GM18858 (cell line): ENCODE measurements at regions not wholly inside any gene's neighbourhood (a gene's known extent, or its start where the extent isn't known, plus 50 kb on each side); places are given as distances from the start of the nearest gene placed in this dataset.
"Not testable (repeated sequence)": the region's sequence is repeated elsewhere in the genome, so short reads cannot be mapped to it uniquely, and the experiment has no call there.

ENCODE experiments used
- ATAC-seq: cut with Tn5 transposase; IDR thresholded peaks from one replicate; pipeline ENCODE4 v1.9.1; 2021; ENCODE audit not compliant: unreplicated experiment

- ATAC-seq: no peak
These were observed 146.1 kb upstream of the POGK start for GRCh38 chr1:166693158-166693557.

DNA sequence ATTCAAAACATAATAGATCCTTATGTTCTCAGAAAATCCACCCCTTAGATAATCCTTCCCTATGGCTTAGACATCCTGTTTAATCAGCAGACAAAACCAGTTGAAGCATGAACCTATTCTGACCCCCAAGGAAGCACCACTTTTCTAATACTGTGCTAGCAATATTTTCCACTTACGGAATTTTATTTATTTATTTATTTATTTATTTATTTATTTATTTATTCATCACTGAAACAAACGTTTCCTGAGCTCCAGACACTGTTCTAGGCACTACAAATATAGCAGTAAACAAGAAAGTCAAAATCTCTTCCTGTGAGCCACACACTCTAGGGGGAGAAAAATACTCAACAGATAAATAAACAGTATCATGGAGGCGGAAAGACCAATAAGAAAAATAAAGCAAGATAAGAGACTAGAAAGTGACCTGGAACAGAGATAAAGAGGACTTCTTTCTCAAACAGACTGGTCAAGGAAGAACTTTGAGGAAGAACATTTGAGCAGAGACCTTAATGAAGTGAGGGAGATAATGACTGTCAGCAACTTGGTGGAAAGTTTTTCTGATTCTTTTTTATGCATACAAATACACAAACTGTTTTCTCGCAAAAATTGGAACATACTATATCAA lies 145.5 kb upstream of the POGK start:
- no peak for ATAC-seq

DNA sequence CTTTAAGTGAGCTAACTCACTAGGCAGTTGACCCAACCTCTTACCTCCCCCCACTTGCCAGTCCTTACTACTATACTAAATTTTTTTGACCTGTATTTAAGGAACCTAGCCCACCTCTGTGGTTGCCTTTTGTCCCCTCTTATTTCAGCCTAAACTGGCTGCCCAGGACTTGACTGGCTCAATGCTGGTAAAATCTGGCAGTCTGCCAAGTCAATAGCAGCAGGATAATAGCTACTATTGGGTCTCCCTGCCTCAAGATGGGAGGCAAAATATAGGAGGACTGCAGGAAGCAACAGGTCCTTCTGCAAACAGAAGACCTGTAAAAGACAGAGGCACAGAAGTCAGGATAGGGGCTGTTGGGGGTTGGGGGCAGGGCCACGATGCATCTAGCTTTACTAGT lies 144.2 kb upstream of the POGK start:
- no peak for ATAC-seq

DNA sequence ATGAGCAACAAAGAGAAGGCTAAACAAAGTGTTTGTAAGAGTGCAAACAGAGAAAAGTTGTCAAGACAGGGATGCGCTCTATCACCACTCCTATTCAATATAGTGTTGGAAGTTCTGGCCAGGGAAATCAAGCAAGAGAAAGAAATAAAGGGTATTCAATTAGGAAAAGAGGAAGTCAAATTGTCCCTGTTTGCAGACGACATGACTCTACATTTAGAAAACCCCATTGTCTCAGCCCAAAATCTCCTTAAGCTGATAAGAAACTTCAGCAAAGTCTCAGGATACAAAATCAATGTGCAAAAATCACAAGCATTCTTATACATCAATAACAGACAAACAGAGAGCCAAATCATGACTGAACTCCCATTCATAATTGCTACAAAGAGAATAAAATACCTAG lies 143.4 kb upstream of the POGK start:
- ATAC-seq: not testable (repeated sequence)

- no peak for ATAC-seq
These were observed 140.5 kb upstream of the POGK start for GRCh38 chr1:166698771-166699170.

DNA sequence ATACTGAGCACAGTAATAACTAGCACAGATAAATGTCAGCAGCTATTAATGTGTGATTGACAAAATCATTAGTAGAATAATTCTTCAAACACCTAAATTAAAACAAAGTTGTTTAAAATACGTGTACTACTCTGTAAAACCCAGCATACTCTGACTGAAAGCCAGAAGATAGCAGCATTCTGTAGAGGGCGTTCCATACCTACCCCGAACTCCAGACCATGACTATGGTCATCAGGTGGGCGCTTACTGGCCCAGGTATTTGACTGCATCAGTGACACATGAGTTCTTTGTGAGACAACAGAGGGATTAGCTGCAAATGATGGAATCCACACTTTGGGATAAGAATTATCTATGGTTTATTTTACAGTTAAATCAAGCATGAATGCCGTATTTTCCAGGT lies 139.7 kb upstream of the POGK start:
- ATAC-seq: no peak

DNA sequence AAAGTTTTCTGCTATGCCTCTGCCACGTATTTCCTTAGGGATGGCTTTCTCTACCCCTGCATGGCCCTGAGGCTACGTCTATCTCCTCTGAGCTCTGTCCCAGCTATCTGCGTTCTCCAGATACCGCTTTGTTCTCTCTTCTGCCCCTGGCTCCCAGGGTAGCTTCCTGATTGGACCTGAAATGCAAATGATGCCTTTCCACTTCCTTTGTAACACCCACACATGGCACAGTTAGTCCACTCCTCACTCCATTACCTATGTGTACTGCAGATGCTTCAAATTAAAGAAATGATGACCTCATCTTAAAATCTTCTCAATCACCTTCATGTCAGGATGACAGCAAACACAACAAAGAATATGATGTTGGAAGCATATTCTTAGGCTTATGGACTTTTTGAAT lies 138.6 kb upstream of the POGK start:
- ATAC-seq: no peak

DNA sequence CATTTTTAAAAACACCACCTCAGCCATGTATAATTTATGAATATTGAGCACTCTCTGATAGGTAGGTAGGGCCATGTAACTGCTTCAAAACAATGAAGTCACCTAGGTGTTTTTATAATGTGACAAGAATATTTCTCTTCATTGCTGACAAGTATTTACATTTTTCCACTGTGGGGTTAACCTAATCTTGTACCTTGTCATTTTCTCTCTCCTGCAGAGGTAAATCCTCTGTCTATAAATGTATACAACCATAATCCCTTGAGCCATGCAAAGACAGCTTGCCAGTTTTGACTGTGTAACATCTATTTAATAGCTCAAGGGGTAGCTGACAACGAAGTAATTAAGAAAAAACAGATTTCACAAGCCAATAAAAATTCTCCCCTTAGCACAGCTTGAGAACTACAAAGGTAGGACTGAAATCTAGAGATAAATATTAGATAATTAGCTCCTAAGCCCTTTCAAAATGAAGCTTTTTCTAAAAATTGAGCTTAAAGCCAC lies 137.6 kb upstream of the POGK start:
- no peak for ATAC-seq

DNA sequence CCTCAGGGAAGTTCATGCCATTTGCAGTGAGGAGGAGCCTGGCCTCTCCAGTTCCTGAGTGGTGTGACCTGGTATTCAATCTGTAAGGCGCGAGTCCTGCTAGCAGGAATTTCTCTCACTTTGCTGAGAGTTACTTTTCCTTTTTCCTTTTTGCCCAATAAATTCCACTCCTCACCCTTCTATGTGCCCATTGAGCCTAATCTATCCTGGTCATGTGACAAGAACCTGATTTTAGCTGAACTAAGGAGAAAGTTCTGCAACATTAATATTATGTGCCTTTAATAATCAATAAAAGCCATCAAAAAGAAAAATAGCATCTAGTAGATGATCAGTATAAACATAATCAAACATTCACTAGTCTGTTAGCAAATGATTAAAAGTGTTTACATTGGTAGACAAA lies 136.1 kb upstream of the POGK start:
- no peak for ATAC-seq

GRCh38 chr1:166703726-166704462 lies 135.4 kb upstream of the POGK start:
- ATAC-seq: no peak

- ATAC-seq: no peak
These were observed 133.6 kb upstream of the POGK start for GRCh38 chr1:166705376-166706289.

GRCh38 chr1:166716620-166717019 lies 122.7 kb upstream of the POGK start:
- ATAC-seq: no peak

DNA sequence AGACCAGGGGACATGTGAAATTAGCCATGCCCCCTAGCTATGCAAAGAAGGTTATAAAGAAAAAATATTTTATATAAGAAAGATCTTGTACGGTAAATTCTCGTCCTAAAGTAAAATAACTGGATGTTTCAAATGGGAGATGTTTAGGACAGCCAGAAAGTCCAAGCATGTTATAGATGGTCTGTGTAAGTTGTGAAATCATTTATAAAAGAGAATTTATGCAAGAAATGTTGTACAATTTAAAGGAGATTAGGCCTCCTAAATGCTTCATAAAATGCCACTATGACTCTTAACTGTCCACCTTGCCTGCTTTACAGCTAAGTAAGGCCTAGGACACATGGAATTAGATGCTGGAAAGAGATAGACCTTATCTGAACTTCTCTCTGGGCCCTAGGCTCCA lies 118.1 kb upstream of the POGK start:
- ATAC-seq: no peak

DNA sequence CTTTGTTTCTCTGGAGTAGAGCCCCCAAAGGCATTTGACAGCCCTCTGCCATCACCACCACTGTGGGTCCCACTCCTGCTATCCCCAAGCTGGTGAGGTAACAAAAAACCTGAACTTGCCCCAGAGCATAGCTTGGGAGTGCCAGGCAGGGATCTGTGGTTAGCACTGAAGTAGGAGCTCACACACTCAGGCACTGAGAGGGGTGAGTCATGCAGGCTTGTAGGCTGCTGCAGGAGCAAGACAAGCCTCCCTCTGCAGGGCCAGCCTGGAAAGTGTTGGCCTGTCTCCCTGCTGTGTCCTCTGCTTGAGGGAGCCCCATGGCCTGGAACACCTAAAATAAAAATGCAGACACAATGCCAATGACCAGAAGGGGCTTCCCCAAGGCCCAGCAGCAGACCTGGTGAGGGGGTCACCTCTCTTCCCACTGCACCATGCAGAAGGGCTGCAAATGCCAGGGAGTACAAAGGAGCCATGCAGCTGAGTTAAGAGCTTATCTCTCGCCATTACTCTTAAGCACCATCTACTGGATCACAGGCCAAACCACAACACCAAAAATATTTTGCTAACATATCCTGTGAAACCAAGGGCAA lies 108.9 kb upstream of the POGK start:
- no peak for ATAC-seq

- no peak for ATAC-seq
These were observed 101.1 kb upstream of the POGK start for GRCh38 chr1:166738140-166738539.

GRCh38 chr1:166738873-166739272 lies 100.4 kb upstream of the POGK start:
- ATAC-seq: no peak

GRCh38 chr1:166740668-166741276 lies 98.5 kb upstream of the POGK start:
- ATAC-seq: no peak

DNA sequence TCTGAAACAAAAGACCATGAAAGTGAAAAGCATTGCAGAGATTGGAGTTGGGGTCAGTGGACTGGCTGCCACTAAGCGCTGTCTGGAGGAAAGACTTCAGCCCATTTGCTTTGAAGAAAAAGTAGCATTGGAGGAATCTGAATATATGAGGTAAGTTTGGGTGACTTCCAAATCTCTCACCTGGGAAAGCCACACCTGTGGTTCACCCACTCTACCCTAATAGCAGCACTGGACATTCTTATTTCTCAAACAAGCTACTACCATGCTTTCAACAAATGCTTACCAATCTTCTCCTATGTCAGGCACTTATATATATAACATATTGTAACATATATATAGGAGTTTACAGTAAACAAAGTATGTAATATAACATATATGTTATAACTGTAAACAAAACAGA lies 76.0 kb upstream of the POGK start:
- no peak for ATAC-seq

DNA sequence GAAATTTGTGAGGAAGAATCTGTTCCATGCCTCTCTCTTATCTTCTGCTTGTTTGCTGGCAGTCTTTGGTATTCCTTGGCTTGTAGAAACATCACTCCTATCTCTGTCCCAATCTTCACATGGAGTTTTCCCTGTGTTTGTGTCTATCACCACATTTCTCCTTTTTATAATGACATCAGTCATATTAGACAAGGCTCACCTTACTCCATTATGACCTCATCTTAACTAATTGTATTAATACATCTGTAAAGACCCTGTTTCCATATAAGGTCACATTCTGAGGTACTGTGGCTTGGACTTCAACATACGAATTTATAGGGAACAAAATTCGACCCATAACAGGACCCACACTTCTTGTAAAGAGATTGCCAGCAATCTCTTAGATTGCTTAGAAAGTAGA lies 72.3 kb upstream of the POGK start:
- ATAC-seq: no peak

DNA sequence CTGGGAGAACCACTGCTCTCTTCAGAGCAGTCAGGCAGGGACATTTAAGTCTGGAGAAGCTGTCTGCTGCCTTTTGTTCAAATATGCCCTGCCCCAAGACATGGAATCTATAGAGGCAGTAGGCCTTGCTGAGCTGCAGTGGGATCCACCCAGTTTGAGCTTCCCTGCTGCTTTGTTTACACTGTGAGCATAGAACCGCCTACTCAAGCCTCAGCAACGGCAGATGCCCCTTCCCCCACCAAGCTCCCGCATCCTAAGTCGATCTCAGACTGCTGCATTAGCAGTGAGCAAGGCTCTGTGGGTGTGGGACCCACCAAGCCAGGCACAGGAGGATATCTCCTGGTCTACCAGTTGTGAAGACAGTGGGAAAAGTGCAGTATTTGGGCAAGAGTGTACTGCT lies 54.6 kb upstream of the POGK start:
- not testable (repeated sequence) for ATAC-seq

- no peak for ATAC-seq
These were observed 53.3 kb upstream of the POGK start for GRCh38 chr1:166785987-166786386.
